Spleen (tissue), 11 donors: ENCODE measurements at regions not wholly inside any gene's neighbourhood (a gene's known extent, or its start where the extent isn't known, plus 50 kb on each side); places are given as distances from the start of the nearest gene placed in this dataset.

Experiments used
- DNase-seq: peaks from one replicate; pipeline ENCODE4 v3.0.0-alpha.2; 2020
- H3K27ac ChIP-seq, 8 donors: fragments of 200-600 bp; sonication (generic) in 7 of 8; 1 replicate in 4 of 8; 2 replicates in 4 of 8; pipeline versions ENCODE4 v1.5.0 to v1.8.0; 2016 to 2021; ENCODE audit warnings: inconsistent platforms in 4 of 8, mild to moderate bottlenecking in 4 of 8, moderate library complexity in 1 of 8
- H3K27me3 ChIP-seq, 7 donors: fragments of 200-600 bp; sonication (generic) in 6 of 7; replicated peaks in 1 of 7; 1 replicate in 4 of 7; 2 replicates in 3 of 7; pipeline versions ENCODE4 v1.5.0 to v1.8.0; 2016 to 2021; ENCODE audit warnings: inconsistent platforms in 3 of 7, mild to moderate bottlenecking in 1 of 7
- H3K36me3 ChIP-seq, 6 donors: fragments of 200-600 bp; sonication (generic) in 5 of 6; 1 replicate in 4 of 6; 2 replicates in 2 of 6; pipeline versions ENCODE4 v1.5.0 to v1.8.0; 2016 to 2021; ENCODE audit warnings: inconsistent platforms in 2 of 6
- H3K4me1 ChIP-seq, 6 donors: fragments of 200-600 bp; sonication (generic) in 5 of 6; 1 replicate in 3 of 6; 2 replicates in 3 of 6; pipeline versions ENCODE4 v1.5.0 to v1.8.0; 2016 to 2021; ENCODE audit warnings: inconsistent platforms in 3 of 6
- H3K4me3 ChIP-seq, 8 donors: fragments of 200-600 bp; sonication (generic) in 7 of 8; 1 replicate in 4 of 8; 2 replicates in 4 of 8; pipeline versions ENCODE4 v1.5.0 to v1.8.0; 2016 to 2021; ENCODE audit warnings: inconsistent platforms in 4 of 8, mild to moderate bottlenecking in 4 of 8, moderate library complexity in 2 of 8
- H3K9me3 ChIP-seq, 8 donors: fragments of 200-600 bp; sonication (generic) in 7 of 8; 1 replicate in 4 of 8; 2 replicates in 4 of 8; pipeline versions ENCODE4 v1.5.0 to v1.8.0; 2016 to 2021; ENCODE audit warnings: inconsistent platforms in 4 of 8
- POLR2A ChIP-seq, 3 donors: fragments of 450-650 bp; IDR thresholded peaks; one replicate each; pipeline ENCODE4 v1.5.1; 2017; ENCODE audit warnings: antibody characterized with exemption in 3 of 3, mild to moderate bottlenecking in 1 of 3
- POLR2AphosphoS5 ChIP-seq, 3 donors: sonication (generic); formaldehyde crosslinking; IDR thresholded peaks; one replicate each; pipeline ENCODE4 v1.5.1; 2017; ENCODE audit warnings: antibody characterized with exemption in 3 of 3
- WGBS, 5 donors: extraction: QIAGEN DNeasy Blood & Tissue Kit in 3 of 5; methylation state at CpG; one replicate each; pipeline versions ENCODE4 v1.1.5 to v1.1.7; 2013 to 2018; 5-methylcytosine and 5-hydroxymethylcytosine counted together
- intact Hi-C: fragments of 100-400 bp; cut with DNase I; formaldehyde crosslinking; loops from one replicate; pipeline ENCODE4 v1.15.0; 2023; ENCODE audit warnings: low total_unique reads
- TF ChIP-seq, protein P1 (sequence below), 11 experiments: fragments of 200-600 bp in 7 of 11; fragments of 450-650 bp in 4 of 11; sonication (generic) in 4 of 11; IDR thresholded peaks in 8 of 11; conservative IDR thresholded peaks in 3 of 11; 1 replicate in 7 of 11; 2 replicates in 4 of 11; pipeline versions ENCODE4 v1.4.0 to v1.8.0; 2016 to 2021; ENCODE audit warnings: antibody characterized with exemption in 11 of 11, inconsistent platforms in 4 of 11, mild to moderate bottlenecking in 1 of 11
- donor health status: healthy with polysubstance abuse.
- donor health status: DM: no; HTN: no; CAD: no; lungs with moderate emphysema.
- donor health status: DM: no; HTN: no; CAD: no.
- donor health status: Bipolar disorder and iron deficiency.
- donor health status: healthy.
- donor health status: DM: no; HTN: no; CAD: no.
- donor health status: DM: yes; HTN: yes; CAD: no.

DNA sequence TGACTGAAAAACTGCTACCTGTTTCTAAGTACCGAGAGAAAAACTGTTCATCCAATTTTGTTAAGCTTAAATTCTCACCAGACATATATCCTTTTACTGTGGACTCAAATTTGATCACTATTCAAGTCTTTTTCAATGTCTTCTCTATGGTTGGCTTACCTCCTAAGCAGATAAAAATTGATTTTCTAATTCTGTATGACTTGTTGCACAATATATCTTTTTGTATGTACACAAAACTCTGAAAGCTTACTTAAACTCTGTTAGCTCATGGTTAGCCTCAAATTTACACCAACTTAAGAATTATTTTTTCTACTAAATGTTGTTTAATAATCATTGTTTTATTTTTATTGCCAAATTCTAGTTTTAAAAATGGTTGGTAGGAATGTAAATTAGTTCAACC, 715.4 kb downstream of the LTN1 start:
- Histone ChIP-seq H3K36me3 (no peaks in the 10 kb centered on the region), H3K27ac (no peak overlapping the region), H3K4me1 (no peaks in the 10 kb centered on the region), H3K27me3 (no peaks in the 10 kb centered on the region), H3K9me3 (peaks cover 0 to 7% (median 5%) of the 10 kb centered on the region in 8 donors), H3K4me3 (no peak overlapping the region)
- 81 to 94% (median 88%) methylated on average over 1 of the region's 1 CpG for WGBS, 5 donors
- no peak for DNase-seq
- TF ChIP-seq POLR2AphosphoS5 (IDR thresholded peaks at IDR 0.05) (no peak), POLR2A (IDR thresholded peaks at IDR 0.05) (no peak)
- TF ChIP-seq, protein P1, sequence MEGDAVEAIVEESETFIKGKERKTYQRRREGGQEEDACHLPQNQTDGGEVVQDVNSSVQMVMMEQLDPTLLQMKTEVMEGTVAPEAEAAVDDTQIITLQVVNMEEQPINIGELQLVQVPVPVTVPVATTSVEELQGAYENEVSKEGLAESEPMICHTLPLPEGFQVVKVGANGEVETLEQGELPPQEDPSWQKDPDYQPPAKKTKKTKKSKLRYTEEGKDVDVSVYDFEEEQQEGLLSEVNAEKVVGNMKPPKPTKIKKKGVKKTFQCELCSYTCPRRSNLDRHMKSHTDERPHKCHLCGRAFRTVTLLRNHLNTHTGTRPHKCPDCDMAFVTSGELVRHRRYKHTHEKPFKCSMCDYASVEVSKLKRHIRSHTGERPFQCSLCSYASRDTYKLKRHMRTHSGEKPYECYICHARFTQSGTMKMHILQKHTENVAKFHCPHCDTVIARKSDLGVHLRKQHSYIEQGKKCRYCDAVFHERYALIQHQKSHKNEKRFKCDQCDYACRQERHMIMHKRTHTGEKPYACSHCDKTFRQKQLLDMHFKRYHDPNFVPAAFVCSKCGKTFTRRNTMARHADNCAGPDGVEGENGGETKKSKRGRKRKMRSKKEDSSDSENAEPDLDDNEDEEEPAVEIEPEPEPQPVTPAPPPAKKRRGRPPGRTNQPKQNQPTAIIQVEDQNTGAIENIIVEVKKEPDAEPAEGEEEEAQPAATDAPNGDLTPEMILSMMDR (IDR thresholded peaks at IDR 0.05 in 8 of 11, conservative IDR thresholded peaks at IDR 0.05 in 3 of 11) = no peak
- intact Hi-C loops = no loop called here

DNA sequence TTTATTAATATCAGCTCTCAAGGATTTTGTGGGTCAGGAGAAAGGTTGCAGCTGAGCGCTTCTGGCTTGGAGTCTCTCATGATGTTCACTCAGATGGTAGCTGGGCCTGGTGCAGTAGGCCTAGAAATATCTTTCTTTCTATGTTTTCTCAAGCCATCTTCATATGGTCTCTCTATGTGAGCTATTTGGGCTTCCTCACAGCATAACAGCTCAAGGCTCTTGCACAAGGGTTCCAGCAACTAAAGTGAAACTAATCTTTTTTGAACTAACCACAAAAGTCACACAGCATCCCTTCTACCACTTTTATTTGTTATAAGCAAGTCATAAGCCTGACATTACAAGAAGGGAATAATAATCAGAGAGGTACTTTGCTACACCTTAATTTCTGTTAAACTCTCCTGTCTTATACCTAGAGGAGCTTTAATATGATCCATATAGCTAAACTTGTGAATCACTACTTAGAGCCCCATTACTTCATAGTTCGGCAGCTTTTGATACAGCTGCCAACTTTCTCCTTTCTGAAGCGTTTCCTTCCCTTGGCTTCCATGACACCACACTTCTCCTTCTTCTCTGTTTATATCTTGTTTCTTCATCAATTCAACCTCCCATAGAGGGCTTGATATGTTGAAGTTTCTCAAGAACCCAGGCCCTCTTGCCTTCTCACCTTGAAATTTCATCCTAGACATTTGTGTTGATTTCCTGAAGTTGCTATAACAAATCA, 720.2 kb downstream of the LTN1 start:
- no peaks in the 10 kb centered on the region for H3K36me3 ChIP-seq
- no peaks in the 10 kb centered on the region for H3K9me3 ChIP-seq
- intact Hi-C loops = no loop called here
- no peaks in the 10 kb centered on the region for H3K27me3 ChIP-seq
- DNase-seq = no peak
- H3K4me1 ChIP-seq = no peaks in the 10 kb centered on the region
- H3K27ac ChIP-seq = no peak overlapping the region
- WGBS, 5 donors = 86 to 94% (median 89%) methylated on average over 3 of the region's 3 CpGs
- H3K4me3 ChIP-seq = no peak overlapping the region
- no peak for TF ChIP-seq POLR2A (IDR thresholded peaks at IDR 0.05)
- no peak for TF ChIP-seq POLR2AphosphoS5 (IDR thresholded peaks at IDR 0.05)
- TF ChIP-seq, protein P1 (IDR thresholded peaks at IDR 0.05 in 8 of 11, conservative IDR thresholded peaks at IDR 0.05 in 3 of 11) = no peak

DNA sequence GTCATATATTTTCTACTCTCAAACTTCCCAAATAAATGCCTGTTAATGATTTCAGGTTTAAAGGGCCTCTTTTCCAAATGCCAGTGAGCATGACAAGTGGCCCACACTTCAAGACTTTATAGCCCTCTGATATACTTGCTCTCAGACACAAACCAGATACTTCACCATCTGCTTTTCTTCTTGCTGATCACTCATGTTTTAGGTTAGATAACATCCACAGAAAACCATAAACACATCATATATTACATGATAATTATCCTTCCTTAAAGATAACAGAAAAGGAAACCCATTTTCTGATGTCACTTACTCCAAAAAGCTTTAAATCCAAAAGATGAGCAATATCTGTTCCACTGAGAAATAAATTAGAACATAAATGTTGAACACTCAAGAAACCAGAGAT, 723.5 kb downstream of the LTN1 start:
- intact Hi-C loops = no loop called here
- no peaks in the 10 kb centered on the region for H3K9me3 ChIP-seq
- TF ChIP-seq, protein P1 (IDR thresholded peaks at IDR 0.05 in 8 of 11, conservative IDR thresholded peaks at IDR 0.05 in 3 of 11) = no peak
- no peak for TF ChIP-seq POLR2AphosphoS5 (IDR thresholded peaks at IDR 0.05)
- no peak for TF ChIP-seq POLR2A (IDR thresholded peaks at IDR 0.05)
- no peaks in the 10 kb centered on the region for H3K36me3 ChIP-seq
- H3K4me3 ChIP-seq = no peak overlapping the region
- H3K27ac ChIP-seq = no peak overlapping the region
- no peaks in the 10 kb centered on the region for H3K4me1 ChIP-seq
- H3K27me3 ChIP-seq = no peaks in the 10 kb centered on the region
- DNase-seq = no peak

DNA sequence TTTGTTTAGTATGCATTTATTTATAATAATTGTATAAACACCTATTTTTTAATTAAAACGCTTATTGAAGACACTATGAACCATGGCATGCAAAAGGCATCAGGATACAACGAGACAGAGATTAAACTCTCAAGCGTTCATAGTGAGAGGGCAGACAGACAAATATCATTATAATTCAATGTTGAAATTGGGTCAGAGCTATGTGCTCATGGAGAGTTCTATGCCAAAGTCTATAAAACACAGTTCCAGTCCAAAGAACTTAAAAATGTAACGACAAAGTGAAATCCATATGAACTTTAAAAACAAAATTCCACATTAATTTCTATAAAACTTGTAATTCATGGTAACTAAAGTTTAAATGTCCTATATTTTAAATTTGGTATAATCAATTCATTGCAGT, 724.0 kb downstream of the LTN1 start:
- 68 to 96% (median 84%) methylated on average over 4 of the region's 4 CpGs for WGBS, 5 donors
- no peak for DNase-seq
- intact Hi-C loops = no loop called here
- Histone ChIP-seq H3K27ac (no peak overlapping the region), H3K9me3 (no peaks in the 10 kb centered on the region), H3K4me1 (no peaks in the 10 kb centered on the region), H3K4me3 (no peak overlapping the region), H3K36me3 (no peaks in the 10 kb centered on the region), H3K27me3 (no peaks in the 10 kb centered on the region)
- TF ChIP-seq POLR2A (IDR thresholded peaks at IDR 0.05) = no peak
- TF ChIP-seq POLR2AphosphoS5 (IDR thresholded peaks at IDR 0.05) = no peak
- TF ChIP-seq, protein P1 (IDR thresholded peaks at IDR 0.05 in 8 of 11, conservative IDR thresholded peaks at IDR 0.05 in 3 of 11) = no peak
